NCI-H146 treated with DMSO at 0.1 percent for 48 hours (cell line): ENCODE measurements at regions not wholly inside any gene's neighbourhood (a gene's known extent, or its start where the extent isn't known, plus 50 kb on each side); places are given as distances from the start of the nearest gene placed in this dataset.
A peak's percentile ranks its signal among the peaks of the same experiment; 100 is the strongest.
"Not testable (repeated sequence)": the region's sequence is repeated elsewhere in the genome, so short reads cannot be mapped to it uniquely, and the experiment has no call there.

ENCODE experiments used
- DNase-seq: peaks from one replicate; lab custom pipeline; 2025; ENCODE audit not compliant: unreplicated experiment; lab: John Stamatoyannopoulos, UW

GRCh38 chr2:52343706-52344266, 1311.9 kb upstream of the NRXN1 start:
- no peak for DNase-seq

- no peak for DNase-seq
Measured at GRCh38 chr2:52343010-52343409, 1311.1 kb upstream of the NRXN1 start.

- no peak for DNase-seq
Measured at GRCh38 chr2:52342458-52342857, 1310.5 kb upstream of the NRXN1 start.

DNA sequence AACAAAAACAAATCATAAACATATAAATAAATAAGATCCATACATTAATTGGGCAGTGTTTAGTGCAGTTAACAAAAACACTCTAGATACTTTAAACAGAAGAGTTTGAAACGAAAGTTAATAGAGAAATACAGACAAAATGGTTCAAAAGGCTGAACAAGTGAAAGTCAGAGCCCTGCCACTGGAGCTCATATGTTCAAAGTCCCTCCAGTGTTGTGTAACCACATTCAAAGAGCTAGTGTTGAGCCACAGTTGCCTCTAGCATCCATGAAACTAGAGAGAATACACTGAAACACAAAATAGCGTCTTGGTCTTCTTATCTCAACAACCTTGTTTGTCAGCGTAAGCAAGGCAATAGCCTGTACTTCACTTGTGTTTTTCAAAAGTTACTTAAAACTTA, 1309.8 kb upstream of the NRXN1 start:
- DNase-seq = no peak

- DNase-seq = no peak
Measured at GRCh38 chr2:52340171-52340570, 1308.2 kb upstream of the NRXN1 start.

- not testable (repeated sequence) for DNase-seq
Measured at GRCh38 chr2:52337786-52338185, 1305.9 kb upstream of the NRXN1 start.

GRCh38 chr2:52336951-52337350, 1305.0 kb upstream of the NRXN1 start:
- no peak for DNase-seq

- no peak for DNase-seq
Measured at GRCh38 chr2:52335727-52336126, 1303.8 kb upstream of the NRXN1 start.

GRCh38 chr2:52334185-52334584, 1302.3 kb upstream of the NRXN1 start:
- DNase-seq = no peak

DNA sequence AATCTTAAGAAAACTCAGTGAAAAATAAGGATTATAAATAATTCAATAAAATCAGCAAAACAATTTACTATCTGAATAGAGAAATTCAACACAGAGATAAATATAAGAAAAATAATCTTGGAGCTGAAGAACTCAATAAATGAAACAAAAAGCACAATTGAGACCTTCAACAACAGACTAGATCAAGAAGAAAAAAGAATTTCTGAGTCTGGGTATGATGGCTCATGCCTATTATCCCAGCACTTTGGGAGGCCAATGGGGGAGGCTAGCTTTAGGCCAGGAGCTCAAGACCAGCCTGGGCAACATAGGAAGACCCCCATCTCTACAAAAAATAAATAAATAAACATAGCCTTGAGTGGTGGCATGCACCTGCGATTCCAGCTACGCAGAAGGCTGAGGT, 1295.7 kb upstream of the NRXN1 start:
- DNase-seq = no peak

- DNase-seq = no peak
Measured at GRCh38 chr2:52314231-52314630, 1282.3 kb upstream of the NRXN1 start.

- DNase-seq = no peak
Measured at GRCh38 chr2:52312486-52312885, 1280.6 kb upstream of the NRXN1 start.

DNA sequence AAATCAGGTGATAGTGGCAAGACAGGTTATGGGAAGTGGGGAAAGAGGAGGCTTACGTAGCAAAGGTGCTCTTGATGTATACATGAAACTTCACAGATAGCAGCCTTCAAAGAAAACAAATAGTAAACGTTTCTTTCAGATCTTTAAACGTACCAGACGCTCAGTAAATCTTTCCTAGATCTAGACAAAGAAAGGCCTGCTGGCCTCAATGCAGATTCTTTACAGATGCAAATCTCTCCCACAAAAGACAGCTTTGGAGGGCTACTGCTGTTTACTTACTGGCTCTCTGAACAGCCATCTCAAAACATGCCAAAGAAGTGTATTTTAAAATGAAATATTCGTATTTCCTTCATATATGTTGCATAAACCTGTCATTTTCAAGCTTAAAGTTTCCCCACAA, 1279.9 kb upstream of the NRXN1 start:
- no peak for DNase-seq

- no peak for DNase-seq
Measured at GRCh38 chr2:52308156-52308555, 1276.2 kb upstream of the NRXN1 start.

DNA sequence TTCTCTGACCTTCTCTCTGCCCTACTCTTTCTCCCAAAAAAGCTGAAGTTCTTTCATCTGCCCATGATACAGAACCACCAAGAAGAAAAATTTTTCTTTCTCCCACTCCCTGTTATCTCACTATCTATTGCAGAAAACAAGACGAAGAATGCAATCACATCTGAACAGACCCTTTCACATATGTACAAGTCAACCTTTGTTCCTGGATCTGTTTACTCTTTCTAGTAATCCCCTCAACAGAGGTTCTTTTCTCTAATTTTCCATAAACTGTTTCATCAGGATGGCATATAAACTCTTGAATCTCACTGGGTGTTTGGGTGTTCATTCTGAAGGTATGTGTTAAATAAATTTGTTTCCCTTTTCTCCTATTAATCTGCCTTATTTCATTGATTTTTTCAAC, 1262.7 kb upstream of the NRXN1 start:
- DNase-seq = no peak

DNA sequence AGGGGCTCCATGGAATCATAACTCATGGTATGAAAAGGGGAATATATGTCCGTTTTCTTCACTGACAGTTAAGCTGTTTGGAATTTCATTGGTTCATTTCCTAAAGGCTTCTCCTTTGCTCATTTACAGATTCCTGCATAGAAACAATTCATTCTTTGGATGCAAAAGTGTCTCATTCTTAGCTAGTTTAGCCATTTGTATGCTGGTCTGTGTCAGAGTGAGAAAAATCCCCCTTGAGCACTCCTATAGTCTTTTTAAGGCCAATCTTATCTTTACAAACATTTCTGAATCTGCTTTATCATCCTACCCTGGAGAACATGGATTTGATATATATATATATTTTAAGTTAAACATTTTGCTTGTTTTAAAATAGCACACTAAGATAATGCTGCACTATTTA, 1260.9 kb upstream of the NRXN1 start:
- DNase-seq = no peak

DNA sequence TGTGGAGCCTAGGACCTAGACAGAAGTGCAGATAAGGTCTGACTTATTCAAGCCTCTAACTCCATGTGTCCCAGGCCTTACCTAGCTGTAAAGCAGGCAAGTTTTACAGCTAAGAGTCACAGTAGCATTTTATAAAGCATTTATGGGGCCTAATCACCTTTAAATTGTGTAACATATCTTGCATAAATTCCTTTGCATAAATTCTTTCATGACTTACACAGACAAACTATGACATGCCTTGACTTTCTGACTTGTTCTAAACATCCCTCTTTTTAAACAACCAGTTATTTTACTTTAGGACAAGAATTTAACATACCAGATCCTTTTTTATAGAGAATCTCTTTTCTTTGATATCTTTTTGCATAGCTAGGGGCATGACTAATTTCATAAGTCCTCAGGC, 1257.8 kb upstream of the NRXN1 start:
- DNase-seq = no peak

GRCh38 chr2:52288596-52288995, 1256.7 kb upstream of the NRXN1 start:
- DNase-seq = no peak

- no peak for DNase-seq
Measured at GRCh38 chr2:52269696-52270485, 1238.0 kb upstream of the NRXN1 start.

GRCh38 chr2:52264911-52265310, 1233.0 kb upstream of the NRXN1 start:
- no peak for DNase-seq

DNA sequence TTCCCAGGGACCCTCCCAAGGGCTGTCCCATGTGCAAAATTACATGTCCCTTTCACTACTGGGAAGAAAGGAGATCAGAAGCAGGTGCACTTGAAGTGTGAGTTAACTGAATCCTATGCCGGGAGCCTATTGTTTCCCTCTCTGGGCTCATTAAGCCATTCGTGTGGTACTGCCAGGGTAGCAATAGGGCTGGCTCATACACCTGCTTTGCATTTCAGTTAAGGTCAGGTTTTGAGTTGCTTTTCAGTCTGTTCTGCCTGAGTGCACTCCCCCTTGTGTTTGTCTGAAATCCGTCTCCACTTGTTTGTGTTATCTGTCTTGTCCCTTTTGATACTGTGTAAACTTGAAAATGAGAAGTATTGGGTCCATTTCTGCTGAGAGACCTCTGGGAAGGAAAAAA, 1232.6 kb upstream of the NRXN1 start:
- peak; percentile 5 for DNase-seq

DNA sequence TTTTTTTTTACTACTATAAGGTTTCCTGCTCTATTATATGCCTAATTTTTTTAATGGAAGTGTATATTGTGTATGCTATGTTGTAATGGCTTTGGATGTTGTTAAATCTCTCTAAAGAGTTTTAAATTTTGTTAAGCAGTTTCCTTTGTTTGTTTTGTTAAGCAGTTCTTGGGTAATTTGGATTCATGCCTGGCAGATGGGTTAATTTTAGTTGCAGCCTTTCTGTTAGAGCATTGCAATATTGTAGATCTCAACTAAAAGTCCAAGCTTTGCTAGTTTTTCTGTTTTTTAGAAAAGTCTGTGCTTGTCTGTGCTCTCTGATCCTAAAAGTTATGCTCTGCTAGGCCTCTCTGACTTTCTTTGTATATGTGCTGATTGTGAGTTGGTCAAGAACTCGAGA, 1229.0 kb upstream of the NRXN1 start:
- DNase-seq = no peak

- DNase-seq = not testable (repeated sequence)
Measured at GRCh38 chr2:52258967-52259366, 1227.0 kb upstream of the NRXN1 start.
